IMR-90 (cell line): ENCODE measurements at regions not wholly inside any gene's neighbourhood (a gene's known extent, or its start where the extent isn't known, plus 50 kb on each side); places are given as distances from the start of the nearest gene placed in this dataset.

Experiments used
- ATAC-seq: fragments of 200-7000 bp; cut with Tn5 transposase; 2 replicates; pipeline ENCODE4 v1.9.1; 2020; ENCODE audit warnings: low read depth, mild to moderate bottlenecking, moderate library complexity
- BruUV-seq: library from RNA; stranded (reverse); fragments of 400-500 nt; replicated peaks from 2 replicates; lab custom pipeline; 2021; lab: Mats Ljungman, UMichigan
- CTCF ChIA-PET: fragments of 300-600 bp; formaldehyde crosslinking; extraction: SDS; loops from one replicate; lab custom pipeline; 2021; ENCODE audit warnings: antibody characterized with exemption; lab: Yijun Ruan, JAX
- POLR2A ChIA-PET: fragments of 300-600 bp; sonication (Branson Sonifier 250); formaldehyde crosslinking; loops from one replicate; lab custom pipeline; 2022; ENCODE audit warnings: antibody characterized with exemption; ENCODE audit not compliant: unreplicated experiment; lab: Charles Lee
- DNase-seq: peaks from one replicate; pipeline ENCODE4 v3.0.0; 2013
- H2AFZ ChIP-seq: replicated peaks from 2 replicates; pipeline ENCODE3; 2013; ENCODE audit warnings: low read length, mild to moderate bottlenecking; ENCODE audit not compliant: poor library complexity
- H2AK5ac ChIP-seq: 2 replicates; pipeline ENCODE4 v1.6.1; 2013; ENCODE audit warnings: low read depth, low read length, inconsistent platforms
- H2AK9ac ChIP-seq: replicated peaks from 2 replicates; pipeline ENCODE3; 2013; ENCODE audit warnings: mild to moderate bottlenecking, low read depth, low read length, moderate library complexity; ENCODE audit not compliant: poor library complexity
- H2BK120ac ChIP-seq: 2 replicates; pipeline ENCODE4 v1.6.1; 2013; ENCODE audit warnings: low read depth, low read length, inconsistent platforms
- H2BK15ac ChIP-seq: 3 replicates; pipeline ENCODE4 v1.6.1; 2013; ENCODE audit warnings: low read depth, low read length, inconsistent platforms
- H2BK20ac ChIP-seq: 2 replicates; pipeline ENCODE4 v1.6.1; 2013; ENCODE audit warnings: low read depth, mild to moderate bottlenecking, inconsistent platforms, low read length, moderate library complexity
- H2BK5ac ChIP-seq: 2 replicates; pipeline ENCODE4 v1.6.1; 2013; ENCODE audit warnings: mild to moderate bottlenecking, low read depth, low read length, inconsistent platforms; ENCODE audit not compliant: poor library complexity, severe bottlenecking
- H3K14ac ChIP-seq: replicated peaks from 2 replicates; pipeline ENCODE4 v1.6.1; 2013; ENCODE audit warnings: low read depth, low read length, inconsistent platforms
- H3K18ac ChIP-seq: 2 replicates; pipeline ENCODE4 v1.6.1; 2013; ENCODE audit warnings: low read depth, low read length, control low read depth
- H3K23ac ChIP-seq: 2 replicates; pipeline ENCODE4 v1.6.1; 2013; ENCODE audit warnings: low read depth, low read length, inconsistent platforms
- H3K27ac ChIP-seq: 2 replicates; pipeline ENCODE4 v1.5.1; 2013; ENCODE audit warnings: mild to moderate bottlenecking, control low read depth, low read length; ENCODE audit not compliant: insufficient read depth
- H3K27me3 ChIP-seq: 2 replicates; pipeline ENCODE4 v1.6.1; 2013; ENCODE audit warnings: low read length; ENCODE audit not compliant: control insufficient read depth, insufficient read depth
- H3K36me3 ChIP-seq: 2 replicates; pipeline ENCODE4 v1.6.1; 2013; ENCODE audit warnings: low read length, mixed read lengths; ENCODE audit not compliant: control insufficient read depth, insufficient read depth
- H3K4ac ChIP-seq: 2 replicates; pipeline ENCODE4 v1.6.1; 2013; ENCODE audit warnings: low read depth, low read length, inconsistent platforms
- H3K4me1 ChIP-seq: 2 replicates; pipeline ENCODE4 v1.6.1; 2013; ENCODE audit warnings: low read length, mixed read lengths; ENCODE audit not compliant: control insufficient read depth, insufficient read depth
- H3K4me2 ChIP-seq: 2 replicates; pipeline ENCODE4 v1.6.1; 2013; ENCODE audit warnings: low read depth, mild to moderate bottlenecking, control low read depth, low read length, moderate library complexity
- H3K4me3 ChIP-seq: 2 replicates; pipeline ENCODE4 v1.5.1; 2013; ENCODE audit warnings: low read depth, mild to moderate bottlenecking, control low read depth, low read length, moderate library complexity; ENCODE audit not compliant: insufficient read depth
- H3K56ac ChIP-seq: 2 replicates; pipeline ENCODE4 v1.6.1; 2013; ENCODE audit warnings: low read length, inconsistent platforms; ENCODE audit not compliant: insufficient read depth; ENCODE audit errors: extremely low read depth
- H3K79me1 ChIP-seq, 2 experiments: 2 replicates each; pipeline ENCODE4 v1.6.1; 2013; ENCODE audit warnings: low read length in 2 of 2, inconsistent platforms in 1 of 2, low read depth in 1 of 2
- H3K9ac ChIP-seq: 2 replicates; pipeline ENCODE4 v1.6.1; 2013; ENCODE audit warnings: low read depth, low read length, control low read depth
- H3K9me1 ChIP-seq: 2 replicates; pipeline ENCODE4 v1.6.1; 2013; ENCODE audit warnings: low read length, inconsistent platforms; ENCODE audit not compliant: insufficient read depth
- H3K9me3 ChIP-seq: 2 replicates; pipeline ENCODE4 v1.6.1; 2013; ENCODE audit warnings: low read length; ENCODE audit not compliant: control insufficient read depth, insufficient read depth
- H4K20me1 ChIP-seq: 2 replicates; pipeline ENCODE4 v1.6.1; 2013; ENCODE audit warnings: low read length, inconsistent platforms; ENCODE audit not compliant: insufficient read depth
- H4K5ac ChIP-seq: 2 replicates; pipeline ENCODE4 v1.6.1; 2013; ENCODE audit warnings: mild to moderate bottlenecking, low read depth, low read length, control low read depth
- H4K8ac ChIP-seq, 2 experiments: 2 replicates each; pipeline ENCODE4 v1.6.1; 2013; ENCODE audit warnings: low read depth in 2 of 2, low read length in 2 of 2, control low read depth in 1 of 2, inconsistent platforms in 1 of 2
- H4K91ac ChIP-seq: 2 replicates; pipeline ENCODE4 v1.6.1; 2013; ENCODE audit warnings: low read depth, low read length, inconsistent platforms; ENCODE audit not compliant: insufficient read depth
- BHLHE40 ChIP-seq: fragments of 150-350 bp; IDR thresholded peaks from 2 replicates; pipeline ENCODE4 v1.6.1; 2016; ENCODE audit warnings: mild to moderate bottlenecking, low read depth, low read length
- CEBPB ChIP-seq: IDR thresholded peaks from 2 replicates; pipeline ENCODE4 v1.6.1; 2012; ENCODE audit warnings: low read depth, low read length, improper control_type of control experiment
- CHD1 ChIP-seq: IDR thresholded peaks from 2 replicates; pipeline ENCODE4 v1.6.1; 2012; ENCODE audit warnings: low read depth, low read length, improper control_type of control experiment
- CTCF ChIP-seq: conservative IDR thresholded peaks from 2 replicates; pipeline ENCODE4 v1.5.1; 2012; ENCODE audit warnings: mild to moderate bottlenecking, low read depth, low read length, improper control_type of control experiment
- ELK1 ChIP-seq: fragments of 150-350 bp; IDR thresholded peaks from 2 replicates; pipeline ENCODE4 v1.6.1; 2016; ENCODE audit warnings: low read depth, mild to moderate bottlenecking, low read length, moderate library complexity, borderline replicate concordance
- FOS ChIP-seq: fragments of 150-350 bp; IDR thresholded peaks from 2 replicates; pipeline ENCODE4 v1.6.1; 2016; ENCODE audit warnings: low read depth, low read length
- MAFK ChIP-seq: IDR thresholded peaks from 2 replicates; pipeline ENCODE4 v1.6.1; 2012; ENCODE audit warnings: low read depth, low read length, improper control_type of control experiment
- MAZ ChIP-seq: IDR thresholded peaks from 2 replicates; pipeline ENCODE4 v1.6.1; 2012; ENCODE audit warnings: low read depth, mild to moderate bottlenecking, low read length, improper control_type of control experiment, moderate library complexity, borderline replicate concordance
- MXI1 ChIP-seq: IDR thresholded peaks from 2 replicates; pipeline ENCODE4 v1.6.1; 2012; ENCODE audit warnings: low read depth, mild to moderate bottlenecking, low read length, moderate library complexity, borderline replicate concordance
- NFE2L2 ChIP-seq: fragments of 150-350 bp; IDR thresholded peaks from 2 replicates; pipeline ENCODE4 v1.6.1; 2016; ENCODE audit warnings: low read depth, mild to moderate bottlenecking, low read length
- POLR2A ChIP-seq: IDR thresholded peaks from 2 replicates; pipeline ENCODE4 v1.6.1; 2012; ENCODE audit warnings: mild to moderate bottlenecking, low read depth, low read length
- RAD21 ChIP-seq: IDR thresholded peaks from 2 replicates; pipeline ENCODE4 v1.6.1; 2012; ENCODE audit warnings: low read length, improper control_type of control experiment
- RCOR1 ChIP-seq: IDR thresholded peaks from 2 replicates; pipeline ENCODE4 v1.6.1; 2012; ENCODE audit warnings: mild to moderate bottlenecking, low read length, improper control_type of control experiment; ENCODE audit not compliant: insufficient replicate concordance
- RFX5 ChIP-seq: IDR thresholded peaks from 2 replicates; pipeline ENCODE4 v1.8.0; 2012; ENCODE audit warnings: low read depth, mild to moderate bottlenecking, low read length, moderate library complexity
- SMC3 ChIP-seq: fragments of 150-350 bp; IDR thresholded peaks from 2 replicates; pipeline ENCODE4 v1.6.1; 2016; ENCODE audit warnings: low read depth, mild to moderate bottlenecking, antibody characterized with exemption, low read length, moderate library complexity
- USF2 ChIP-seq: fragments of 150-350 bp; IDR thresholded peaks from 2 replicates; pipeline ENCODE4 v1.6.1; 2017; ENCODE audit warnings: mild to moderate bottlenecking, antibody characterized with exemption, low read length, low read depth
- WGBS, 2 experiments: methylation state at CpG; one replicate each; pipeline versions ENCODE4 v1.1.5 to v1.1.7; 2013; ENCODE audit warnings: missing lambda C conversion rate in 2 of 2; ENCODE audit not compliant: insufficient read length in 1 of 2; ENCODE audit errors: extremely low coverage in 2 of 2; 5-methylcytosine and 5-hydroxymethylcytosine counted together
- dilution Hi-C: fragments of 300-500 bp; cut with HindIII; formaldehyde crosslinking; loops from one replicate; pipeline ENCODE4 v1.14.3; 2018; ENCODE audit warnings: low sequenced_read_pairs; ENCODE audit not compliant: unreplicated experiment
- in situ Hi-C: fragments of 300-500 bp; cut with MboI; formaldehyde crosslinking; loops from 3 replicates; pipeline ENCODE4 v1.14.3; 2019; ENCODE audit warnings: low sequenced_read_pairs, inconsistent platforms, mixed read lengths
- intact Hi-C: fragments of 100-400 bp; cut with micrococcal nuclease; formaldehyde crosslinking; loops from 2 replicates; pipeline ENCODE4 v1.10.0; 2022

- Histone ChIP-seq H2BK120ac (no peak overlapping the region), H2AK9ac (no peak overlapping the region), H3K4ac (no peak overlapping the region), H4K20me1 (no peaks in the 10 kb centered on the region), H3K23ac (no peak overlapping the region), H2BK5ac (no peak overlapping the region), H3K56ac (no peak overlapping the region), H4K8ac (no peak overlapping the region), H4K5ac (no peak overlapping the region), H3K9me1 (no peaks in the 10 kb centered on the region), H3K27me3 (no peaks in the 10 kb centered on the region), H3K36me3 (no peaks in the 10 kb centered on the region), H2BK20ac (no peak overlapping the region), H3K79me1 (no peaks in the 10 kb centered on the region), H3K18ac (no peak overlapping the region), H3K4me1 (no peaks in the 10 kb centered on the region), H3K4me2 (no peak overlapping the region), H4K91ac (no peak overlapping the region), H3K27ac (no peak overlapping the region), H3K9me3 (no peaks in the 10 kb centered on the region), H3K9ac (no peak overlapping the region), H3K4me3 (no peak overlapping the region), H2AK5ac (no peak overlapping the region), H3K14ac (no peak overlapping the region), H2BK15ac (no peak overlapping the region), H2AFZ (no peak overlapping the region)
- CTCF ChIA-PET: no interaction called here
- TF ChIP-seq MXI1: no peak; the same call in 1 of the 2 replicates
- TF ChIP-seq MAFK: no peak
- no peak for TF ChIP-seq SMC3
- no peak for TF ChIP-seq NFE2L2
- TF ChIP-seq CHD1: no peak
- TF ChIP-seq RAD21: no peak
- no peak for TF ChIP-seq CEBPB
- TF ChIP-seq RCOR1: no peak
- TF ChIP-seq CTCF: no peak
- no peak for TF ChIP-seq ELK1
- TF ChIP-seq POLR2A: no peak
- no peak for TF ChIP-seq MAZ
- TF ChIP-seq RFX5: no peak
- no peak for TF ChIP-seq FOS
- no peak for TF ChIP-seq USF2
- TF ChIP-seq BHLHE40: no peak
- dilution Hi-C loops (no loop called here), in situ Hi-C loops (no loop called here), intact Hi-C loops (no loop called here)
- POLR2A ChIA-PET: no interaction called here
- BruUV-seq: no TSS peak
- no CpG with 5 or more reads among the region's 2 CpGs for WGBS, 2 experiments
- DNase-seq (peak; percentile 47), ATAC-seq (peak; percentile 72)
Measured at GRCh38 chr16:47970291-47970931, 185.4 kb downstream of the ABCC12 start.
